Subcutaneous adipose tissue (tissue), 1 donor: ENCODE measurements at regions not wholly inside any gene's neighbourhood (a gene's known extent, or its start where the extent isn't known, plus 50 kb on each side); places are given as distances from the start of the nearest gene placed in this dataset.

Experiments
- TF ChIP-seq, protein P1 (sequence below): fragments of 450-650 bp; IDR thresholded peaks from one replicate; pipeline ENCODE4 v1.5.1; 2016; ENCODE audit warnings: low read depth, mild to moderate bottlenecking, control low read depth, antibody characterized with exemption, moderate library complexity

DNA sequence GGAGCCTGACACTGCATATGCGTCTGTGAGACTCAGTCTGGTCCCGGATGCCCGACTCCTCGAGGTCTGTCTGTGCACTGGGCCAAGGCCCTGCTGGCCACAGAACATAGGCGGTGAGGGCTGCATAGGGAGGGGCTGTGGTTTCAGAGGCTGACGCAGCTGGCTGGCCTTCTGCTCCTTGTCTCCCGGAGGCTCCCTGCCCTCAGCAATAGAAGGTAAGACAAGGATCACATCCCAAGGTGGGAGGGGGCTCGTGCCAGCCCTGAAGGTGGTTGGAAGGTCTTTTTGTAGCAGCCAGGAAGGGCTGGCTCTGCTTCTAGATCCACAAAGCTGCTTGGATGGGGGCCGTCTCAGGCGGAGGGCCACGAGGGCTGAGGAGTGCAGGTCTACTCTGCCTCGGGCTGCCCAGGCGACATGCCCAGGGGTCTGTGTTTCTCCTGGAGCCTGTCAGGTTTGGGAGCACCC lies 239.8 kb upstream of the SULF2 start:
- TF ChIP-seq, protein P1, sequence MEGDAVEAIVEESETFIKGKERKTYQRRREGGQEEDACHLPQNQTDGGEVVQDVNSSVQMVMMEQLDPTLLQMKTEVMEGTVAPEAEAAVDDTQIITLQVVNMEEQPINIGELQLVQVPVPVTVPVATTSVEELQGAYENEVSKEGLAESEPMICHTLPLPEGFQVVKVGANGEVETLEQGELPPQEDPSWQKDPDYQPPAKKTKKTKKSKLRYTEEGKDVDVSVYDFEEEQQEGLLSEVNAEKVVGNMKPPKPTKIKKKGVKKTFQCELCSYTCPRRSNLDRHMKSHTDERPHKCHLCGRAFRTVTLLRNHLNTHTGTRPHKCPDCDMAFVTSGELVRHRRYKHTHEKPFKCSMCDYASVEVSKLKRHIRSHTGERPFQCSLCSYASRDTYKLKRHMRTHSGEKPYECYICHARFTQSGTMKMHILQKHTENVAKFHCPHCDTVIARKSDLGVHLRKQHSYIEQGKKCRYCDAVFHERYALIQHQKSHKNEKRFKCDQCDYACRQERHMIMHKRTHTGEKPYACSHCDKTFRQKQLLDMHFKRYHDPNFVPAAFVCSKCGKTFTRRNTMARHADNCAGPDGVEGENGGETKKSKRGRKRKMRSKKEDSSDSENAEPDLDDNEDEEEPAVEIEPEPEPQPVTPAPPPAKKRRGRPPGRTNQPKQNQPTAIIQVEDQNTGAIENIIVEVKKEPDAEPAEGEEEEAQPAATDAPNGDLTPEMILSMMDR: no peak

- TF ChIP-seq, protein P1: no peak
Measured at GRCh38 chr20:48024539-48024938, 239.3 kb upstream of the SULF2 start.

DNA sequence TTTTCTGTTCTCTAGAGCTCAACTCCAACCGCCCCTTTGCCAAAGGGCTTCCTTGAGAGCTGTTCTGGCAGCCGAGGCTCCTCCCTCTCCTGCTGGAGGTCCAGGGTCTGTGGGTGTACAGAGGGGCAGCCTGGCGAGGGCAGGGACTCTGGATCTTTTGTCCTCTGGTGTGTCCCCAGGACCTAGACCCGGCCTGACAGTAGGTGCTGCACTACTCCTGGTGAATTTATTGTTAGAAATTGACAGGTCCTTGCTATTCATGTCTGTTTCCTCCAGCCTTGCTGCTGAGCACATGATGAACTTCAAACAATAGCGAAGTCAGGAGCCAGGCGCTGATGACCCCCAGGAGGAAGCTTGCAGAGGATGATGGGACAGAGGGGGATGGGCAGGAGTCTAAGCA lies 234.7 kb upstream of the SULF2 start:
- TF ChIP-seq, protein P1: no peak

GRCh38 chr20:48019496-48019895 lies 234.2 kb upstream of the SULF2 start:
- TF ChIP-seq, protein P1: no peak

- TF ChIP-seq, protein P1: no peak
Measured at GRCh38 chr20:48017992-48018391, 232.7 kb upstream of the SULF2 start.

DNA sequence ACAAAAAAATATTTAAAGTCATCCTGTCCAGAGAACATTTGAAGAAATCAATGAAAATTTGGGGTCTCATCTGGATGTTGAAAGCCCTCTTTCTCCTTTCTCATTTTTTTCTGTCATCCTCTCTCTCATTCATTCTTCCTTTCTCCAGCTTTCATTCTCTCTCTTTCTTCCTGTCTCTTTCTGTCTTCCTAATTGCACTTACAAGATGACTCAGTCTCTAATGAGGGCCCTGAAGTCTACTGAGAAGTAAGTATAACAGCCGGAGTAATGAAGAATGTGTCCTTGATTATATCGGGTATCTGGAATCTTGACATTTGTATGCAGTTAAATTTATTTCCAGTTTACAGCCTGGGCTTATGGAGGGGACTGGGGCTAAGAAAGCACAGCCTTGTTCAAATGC lies 232.2 kb upstream of the SULF2 start:
- TF ChIP-seq, protein P1: no peak

DNA sequence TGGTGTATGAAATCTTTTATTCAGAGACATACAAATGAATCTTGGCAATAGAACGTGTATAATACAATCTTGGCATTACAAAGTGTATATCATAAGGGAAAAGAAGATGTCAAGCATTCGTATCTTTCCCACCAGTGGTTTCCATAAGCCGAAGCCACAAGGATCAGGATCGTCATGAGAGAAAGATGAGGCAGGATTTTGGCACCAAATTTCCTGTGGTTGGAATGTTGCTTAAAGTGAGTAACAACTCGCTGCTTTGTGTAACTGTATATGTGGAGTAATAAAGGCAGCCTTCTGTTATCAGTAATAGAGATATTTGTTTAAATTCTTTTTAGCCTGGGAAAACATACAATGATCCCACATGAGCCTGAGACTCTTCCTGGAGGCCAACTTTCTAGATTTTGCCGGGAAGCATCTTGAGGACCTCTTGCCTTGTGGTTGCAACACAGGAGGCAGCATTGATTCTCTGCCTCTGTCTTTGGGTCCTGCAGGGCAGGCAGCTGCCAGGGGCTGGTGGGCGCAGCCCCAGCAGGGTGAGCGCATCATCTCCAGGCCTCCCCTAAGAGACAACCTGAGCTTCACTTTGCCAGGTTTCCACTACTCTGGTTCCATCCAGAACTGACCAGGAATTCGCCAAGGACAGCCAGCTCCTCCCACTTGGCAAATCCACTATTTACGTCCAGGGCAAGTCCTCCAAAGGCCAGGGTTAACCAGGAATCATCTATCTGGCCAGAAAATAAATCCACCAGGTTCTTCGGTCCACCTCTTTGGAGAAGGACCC lies 230.9 kb upstream of the SULF2 start:
- TF ChIP-seq, protein P1: peak; percentile 79
